GM18519 (cell line): ENCODE measurements at regions not wholly inside any gene's neighbourhood (a gene's known extent, or its start where the extent isn't known, plus 50 kb on each side); places are given as distances from the start of the nearest gene placed in this dataset.

Experiments used
- ATAC-seq: cut with Tn5 transposase; IDR thresholded peaks from one replicate; pipeline ENCODE4 v1.9.1; 2021; ENCODE audit warnings: mild to moderate bottlenecking, moderate library complexity; ENCODE audit not compliant: unreplicated experiment, low FRiP score

GRCh38 chr5:58123501-58123900 lies 336.4 kb downstream of the PLK2 start:
- no peak for ATAC-seq

DNA sequence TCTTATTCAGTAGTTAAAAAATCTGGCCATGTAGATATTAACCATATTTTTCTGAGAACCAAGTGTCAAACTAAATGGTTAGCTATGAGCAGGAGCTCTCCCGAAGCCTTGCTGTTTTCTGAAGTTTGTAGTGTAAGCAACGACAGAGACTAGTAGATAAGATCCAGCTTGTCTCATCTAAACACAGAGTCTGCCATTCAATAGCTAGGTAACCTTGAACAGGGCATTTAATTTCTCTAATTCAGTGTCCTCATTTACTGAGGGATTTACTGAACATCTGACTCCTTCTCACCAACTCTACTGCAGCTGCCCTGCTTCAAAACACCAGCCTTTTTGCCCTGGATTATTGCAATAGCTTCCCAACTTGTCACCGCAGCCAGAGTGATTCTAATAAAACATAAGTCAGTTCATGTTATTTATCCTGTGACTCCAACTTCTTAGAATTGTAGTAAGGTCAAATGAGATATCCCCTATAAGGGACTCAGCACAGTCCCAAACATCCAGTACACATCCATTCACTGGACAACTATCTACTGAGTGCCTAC lies 337.0 kb downstream of the PLK2 start:
- ATAC-seq, result no peak

- no peak for ATAC-seq
Observed at GRCh38 chr5:58122157-58122556, 337.7 kb downstream of the PLK2 start.

DNA sequence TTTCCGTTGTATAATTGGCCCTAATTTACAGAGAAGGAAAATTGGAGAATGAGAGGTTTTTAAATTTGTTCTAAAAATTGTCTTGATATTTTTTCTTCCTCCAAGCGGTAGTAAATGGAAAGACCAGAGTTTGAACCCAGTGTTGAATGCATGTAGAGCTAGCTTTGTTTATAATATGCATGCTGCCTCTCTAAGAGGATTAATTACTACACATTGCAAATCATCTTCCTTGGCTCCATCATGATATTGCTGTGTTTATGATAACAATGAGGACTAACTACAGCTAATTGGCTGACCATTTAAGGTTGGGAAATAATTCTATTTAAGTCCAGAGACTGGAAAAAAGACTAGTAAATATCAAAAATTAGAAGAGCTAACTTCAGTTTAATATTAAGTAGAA lies 338.5 kb downstream of the PLK2 start:
- ATAC-seq, result no peak

DNA sequence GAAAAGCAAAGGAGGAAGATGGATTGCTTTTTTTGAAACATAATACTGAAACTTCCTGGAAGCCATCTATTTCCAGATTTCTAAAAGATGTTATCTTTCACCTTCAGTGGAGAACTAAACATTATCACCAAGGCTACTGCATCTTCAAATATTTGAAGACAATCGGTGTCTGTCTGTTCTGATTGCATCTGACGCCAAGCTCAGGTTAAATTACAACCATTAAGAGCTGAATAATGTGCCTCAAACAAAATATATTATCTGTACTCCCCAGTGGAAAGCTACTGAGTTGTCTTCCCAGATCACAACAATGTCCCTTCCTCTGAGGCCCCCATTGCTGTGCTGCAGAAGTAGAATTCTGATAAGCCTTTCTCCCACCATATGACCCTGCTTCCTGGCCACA lies 342.3 kb downstream of the PLK2 start:
- no peak for ATAC-seq

DNA sequence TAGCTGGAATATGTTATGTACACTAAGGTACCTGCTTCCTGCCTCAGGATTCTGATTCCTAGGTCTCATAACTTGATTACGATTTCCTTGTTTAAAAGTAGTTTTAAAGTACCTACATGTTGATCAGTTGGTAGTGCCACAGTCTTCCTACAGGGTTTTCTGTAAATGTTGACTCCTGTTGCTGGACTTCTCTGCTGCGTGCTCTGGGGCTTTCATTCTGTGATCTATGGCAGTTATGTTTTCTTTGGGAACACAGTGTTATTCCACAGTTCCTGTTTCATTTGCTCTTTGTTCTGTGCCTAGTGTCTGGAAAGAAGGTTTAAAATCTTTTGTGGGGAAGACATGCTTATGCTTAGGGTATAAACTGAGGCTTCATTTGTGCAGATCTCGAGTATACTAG lies 343.5 kb downstream of the PLK2 start:
- no peak for ATAC-seq

- ATAC-seq, result no peak
Observed at GRCh38 chr5:58115811-58116210, 344.1 kb downstream of the PLK2 start.

DNA sequence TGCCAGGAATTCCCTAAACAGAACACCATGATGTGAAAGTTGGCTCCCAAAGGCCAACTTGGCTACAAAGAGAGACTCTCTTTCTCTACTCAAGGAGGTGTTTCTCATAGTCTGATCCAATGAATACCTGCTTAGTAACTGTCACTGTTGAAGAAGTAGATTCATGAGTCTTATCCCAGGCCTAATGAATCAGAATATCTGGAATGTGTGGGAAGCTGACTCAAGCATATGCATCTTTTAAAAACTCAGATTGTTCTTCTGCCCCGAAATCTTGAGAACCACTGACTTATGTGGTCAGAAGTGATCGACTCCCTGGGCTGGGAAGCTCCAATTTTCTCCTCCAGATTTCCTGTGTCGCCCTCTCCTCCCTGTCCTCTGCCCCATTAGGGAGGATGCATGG lies 345.6 kb downstream of the PLK2 start:
- no peak for ATAC-seq

- no peak for ATAC-seq
Observed at GRCh38 chr5:58113172-58113571, 346.7 kb downstream of the PLK2 start.

GRCh38 chr5:58108511-58108910 lies 351.4 kb downstream of the PLK2 start:
- ATAC-seq, result no peak

GRCh38 chr5:58107704-58108103 lies 352.2 kb downstream of the PLK2 start:
- no peak for ATAC-seq

DNA sequence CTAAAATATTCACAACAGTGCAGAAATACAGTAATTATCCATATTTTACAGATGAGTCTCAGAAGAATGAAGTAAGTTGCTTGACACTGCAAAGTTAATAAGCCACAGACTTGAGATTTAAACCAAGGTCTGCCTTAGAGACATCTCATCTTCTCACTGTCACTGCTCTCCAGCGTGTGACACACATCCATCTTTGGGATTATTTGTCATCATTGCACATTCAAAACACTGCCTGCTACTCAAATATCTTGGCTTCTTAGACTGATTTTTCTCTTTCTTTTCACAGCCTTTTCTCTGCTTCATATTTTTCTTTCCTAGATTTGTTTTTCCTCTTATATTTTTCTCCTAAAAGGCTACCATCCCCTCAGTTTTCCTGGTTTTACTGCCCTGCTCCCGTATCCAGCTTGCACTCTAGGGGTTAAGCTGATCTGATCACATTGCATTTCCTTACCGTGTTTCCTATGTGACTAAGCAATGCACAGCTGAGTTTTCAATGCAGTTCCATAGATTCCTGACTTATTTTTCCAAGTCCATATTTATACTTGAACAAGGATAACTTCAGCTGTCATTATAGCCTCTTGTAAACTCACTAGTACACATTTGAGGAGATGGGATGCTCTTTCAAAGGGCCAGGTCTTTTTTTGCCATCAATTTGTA lies 353.0 kb downstream of the PLK2 start:
- ATAC-seq, result no peak

DNA sequence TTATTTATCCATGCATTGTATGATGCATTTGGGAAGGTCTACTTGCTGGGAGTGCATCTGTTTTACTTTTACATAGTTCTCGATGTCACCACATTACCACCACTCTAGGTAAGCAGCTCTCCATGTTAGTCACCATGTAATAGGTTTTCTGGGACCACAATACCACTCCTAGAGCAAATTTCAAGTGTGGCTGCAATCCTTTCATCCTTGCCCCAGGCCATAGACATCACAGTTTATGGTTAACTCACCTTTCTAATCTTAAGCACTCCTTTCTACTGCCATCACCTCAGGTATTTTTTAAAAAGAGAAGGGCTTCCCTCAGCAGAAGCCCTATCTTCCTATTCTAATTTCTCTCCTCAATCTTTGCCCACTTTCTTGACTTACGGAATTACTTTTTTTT lies 354.1 kb downstream of the PLK2 start:
- no peak for ATAC-seq

DNA sequence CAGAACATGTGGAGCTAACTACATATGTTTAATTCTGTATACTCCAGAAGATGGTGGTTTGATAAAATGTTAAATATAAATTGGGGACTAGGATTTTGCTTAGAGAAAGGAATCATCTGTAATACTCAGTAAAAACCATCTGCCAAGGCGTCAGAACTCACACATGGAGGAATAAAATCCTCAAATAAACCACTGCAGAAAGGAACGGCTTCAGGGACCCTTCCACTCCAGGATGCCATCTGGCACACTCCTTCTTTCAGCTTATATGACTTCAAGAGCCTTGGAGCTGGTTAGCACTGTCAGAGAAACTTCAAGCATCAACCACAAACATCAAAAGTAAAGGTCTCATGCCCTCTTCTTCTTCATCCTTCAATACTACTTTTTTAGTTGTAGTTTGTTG lies 360.6 kb downstream of the PLK2 start:
- no peak for ATAC-seq

DNA sequence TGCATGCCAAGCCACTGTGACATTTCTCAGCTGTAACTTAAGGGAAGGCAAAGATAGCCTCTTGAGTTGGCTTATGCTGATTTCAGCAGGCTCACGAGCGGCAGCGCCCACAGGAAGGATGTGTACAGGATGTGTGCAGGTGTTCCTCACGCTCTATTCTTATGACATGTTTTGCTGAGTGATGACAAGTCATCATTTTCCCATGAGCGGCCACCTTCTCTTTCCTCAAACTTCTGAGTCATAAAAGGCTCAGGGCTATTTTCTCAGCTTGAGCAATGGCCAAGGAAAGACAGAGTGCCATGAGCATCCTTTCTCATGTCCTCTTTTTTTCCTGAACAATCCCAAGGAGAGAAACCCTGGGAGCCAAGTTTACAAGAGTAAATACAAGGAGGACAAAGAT lies 365.9 kb downstream of the PLK2 start:
- peak; percentile 64 for ATAC-seq

- ATAC-seq, result no peak
Observed at GRCh38 chr5:58090704-58091103, 369.2 kb downstream of the PLK2 start.

DNA sequence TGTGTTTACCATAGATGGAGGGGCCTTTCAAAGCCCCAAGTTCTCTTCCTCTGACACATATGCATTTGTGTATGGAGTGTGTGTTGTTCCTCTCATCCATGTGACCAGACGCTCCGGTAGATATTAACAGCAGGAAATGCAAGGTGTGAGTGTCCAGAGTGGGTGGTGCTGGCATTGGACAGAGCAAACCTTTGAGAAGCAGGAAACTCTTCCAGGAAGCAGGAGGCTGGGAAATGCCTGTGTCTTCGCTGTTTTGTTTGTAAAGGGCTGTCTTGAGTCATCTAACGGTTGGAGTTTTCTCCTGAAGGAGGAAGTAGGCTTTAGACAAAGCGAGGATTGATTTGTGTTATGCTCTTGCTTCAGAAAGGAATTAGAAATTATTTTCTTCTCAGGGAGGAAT lies 370.9 kb downstream of the PLK2 start:
- ATAC-seq, result no peak

GRCh38 chr5:58087905-58088304 lies 372.0 kb downstream of the PLK2 start:
- no peak for ATAC-seq

GRCh38 chr5:58087123-58087522 lies 372.8 kb downstream of the PLK2 start:
- no peak for ATAC-seq

DNA sequence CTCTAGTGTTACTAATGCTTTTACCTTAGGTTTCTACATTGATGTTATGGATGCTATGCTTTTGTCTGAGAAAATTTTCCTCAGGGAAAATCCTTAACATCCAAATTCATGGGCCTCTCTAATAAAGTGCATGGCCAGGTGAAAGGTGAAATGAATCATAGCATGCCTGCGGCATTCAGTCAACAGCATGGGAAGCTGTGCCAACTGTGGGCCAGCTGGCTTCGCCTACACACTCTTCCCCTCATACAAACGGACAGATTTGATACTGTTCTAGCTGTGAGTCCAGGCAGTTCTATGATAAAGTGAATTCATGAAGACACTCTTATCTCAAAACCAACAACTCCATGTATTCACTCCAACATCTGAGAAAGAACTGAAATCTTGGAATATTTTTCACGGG lies 374.1 kb downstream of the PLK2 start:
- ATAC-seq, result no peak

- ATAC-seq, result no peak
Observed at GRCh38 chr5:58081435-58081834, 378.5 kb downstream of the PLK2 start.

GRCh38 chr5:58080573-58080972 lies 379.3 kb downstream of the PLK2 start:
- ATAC-seq, result no peak

GRCh38 chr5:58077966-58078365 lies 381.9 kb downstream of the PLK2 start:
- no peak for ATAC-seq
